DND-41 (cell line): ENCODE measurements at regions not wholly inside any gene's neighbourhood (a gene's known extent, or its start where the extent isn't known, plus 50 kb on each side); places are given as distances from the start of the nearest gene placed in this dataset.

Experiments used
- ATAC-seq: fragments of 200-7000 bp; cut with Tn5 transposase; 3 replicates; pipeline ENCODE4 v1.9.1; 2021; ENCODE audit warnings: low read depth; ENCODE audit not compliant: insufficient read depth
- DNase-seq: peaks from one replicate; pipeline ENCODE4 v3.0.0-alpha.2; 2020
- H2AFZ ChIP-seq: 2 replicates; pipeline ENCODE4 v1.6.0; 2012; ENCODE audit warnings: low read depth, low read length
- H3K27ac ChIP-seq: 2 replicates; pipeline ENCODE4 v1.5.1; 2012; ENCODE audit warnings: low read length, inconsistent platforms
- H3K27me3 ChIP-seq: fragments of 200-600 bp; sonication (generic); 2 replicates; pipeline ENCODE4 v1.6.0; 2012; ENCODE audit warnings: low read length, mild to moderate bottlenecking, inconsistent platforms; ENCODE audit not compliant: insufficient read depth, poor library complexity
- H3K36me3 ChIP-seq: 2 replicates; pipeline ENCODE4 v1.5.1; 2012; ENCODE audit warnings: low read length, inconsistent platforms; ENCODE audit not compliant: insufficient read depth
- H3K4me1 ChIP-seq: 2 replicates; pipeline ENCODE4 v1.5.1; 2012; ENCODE audit warnings: mild to moderate bottlenecking, low read length; ENCODE audit not compliant: insufficient read depth
- H3K4me2 ChIP-seq: 2 replicates; pipeline ENCODE4 v1.6.0; 2012; ENCODE audit warnings: mild to moderate bottlenecking, moderate library complexity, low read length, inconsistent platforms; ENCODE audit not compliant: insufficient read depth
- H3K4me3 ChIP-seq, 2 experiments: fragments of 200-600 bp in 1 of 2; shearing (Covaris generic) in 1 of 2; 2 replicates each; pipeline ENCODE4 v1.5.1; 2012 to 2016; ENCODE audit warnings: inconsistent platforms in 2 of 2, low read length in 2 of 2, mild to moderate bottlenecking in 2 of 2, low read depth in 1 of 2, moderate library complexity in 1 of 2
- H3K79me2 ChIP-seq: 2 replicates; pipeline ENCODE4 v1.6.0; 2012; ENCODE audit warnings: low read length, inconsistent platforms; ENCODE audit not compliant: insufficient read depth
- H3K9ac ChIP-seq: 2 replicates; pipeline ENCODE4 v1.6.0; 2012; ENCODE audit warnings: low read depth, mild to moderate bottlenecking, inconsistent platforms, low read length, moderate library complexity
- H3K9me3 ChIP-seq: 2 replicates; pipeline ENCODE4 v1.5.1; 2012; ENCODE audit warnings: low read length, moderate library complexity, mild to moderate bottlenecking, inconsistent platforms; ENCODE audit not compliant: insufficient read depth, severe bottlenecking
- H4K20me1 ChIP-seq: 2 replicates; pipeline ENCODE4 v1.6.0; 2012; ENCODE audit warnings: low read length; ENCODE audit not compliant: insufficient read depth
- CTCF ChIP-seq: IDR thresholded peaks from 2 replicates; pipeline ENCODE4 v1.5.1; 2012; ENCODE audit warnings: borderline replicate concordance, low read length, moderate library complexity, mild to moderate bottlenecking; ENCODE audit not compliant: poor library complexity, severe bottlenecking; ENCODE audit errors: extremely low read depth
- EZH2 ChIP-seq: IDR thresholded peaks from 3 replicates; pipeline ENCODE4 v1.6.1; 2012; ENCODE audit warnings: borderline replicate concordance, low read depth, mild to moderate bottlenecking, moderate library complexity, low read length, inconsistent platforms; ENCODE audit not compliant: severe bottlenecking

- no peaks in the 10 kb centered on the region for H3K9me3 ChIP-seq
- DNase-seq (no peak), ATAC-seq (no peak)
- no peak overlapping the region for H3K4me3 ChIP-seq
- H3K4me1 ChIP-seq: no peaks in the 10 kb centered on the region
- H2AFZ ChIP-seq: no peak overlapping the region
- no peaks in the 10 kb centered on the region for H3K79me2 ChIP-seq
- H3K27ac ChIP-seq: no peak overlapping the region
- no peaks in the 10 kb centered on the region for H3K27me3 ChIP-seq
- no peak overlapping the region for H3K4me2 ChIP-seq
- H3K9ac ChIP-seq: no peak overlapping the region
- TF ChIP-seq CTCF: no peak
- TF ChIP-seq EZH2: no peak
- no peaks in the 10 kb centered on the region for H4K20me1 ChIP-seq
- H3K36me3 ChIP-seq: no peaks in the 10 kb centered on the region
These were observed 954.2 kb upstream of the FBXO33 start for GRCh38 chr14:40386433-40386832.

- no peaks in the 10 kb centered on the region for H3K27me3 ChIP-seq
These were observed 942.0 kb upstream of the FBXO33 start for GRCh38 chr14:40374221-40374620.

GRCh38 chr14:40371011-40371410 lies 938.8 kb upstream of the FBXO33 start:
- ATAC-seq (no peak), DNase-seq (no peak)
- no peak overlapping the region for H3K9ac ChIP-seq
- no peak overlapping the region for H3K4me3 ChIP-seq
- H3K27me3 ChIP-seq: no peaks in the 10 kb centered on the region
- H3K79me2 ChIP-seq: no peaks in the 10 kb centered on the region
- no peak overlapping the region for H2AFZ ChIP-seq
- no peaks in the 10 kb centered on the region; the same call in 1 of the 2 replicates for H3K4me1 ChIP-seq
- H3K4me2 ChIP-seq: no peak overlapping the region
- no peak for TF ChIP-seq EZH2
- no peak for TF ChIP-seq CTCF
- no peaks in the 10 kb centered on the region for H3K9me3 ChIP-seq
- H4K20me1 ChIP-seq: no peaks in the 10 kb centered on the region
- H3K27ac ChIP-seq: no peak overlapping the region
- no peaks in the 10 kb centered on the region for H3K36me3 ChIP-seq

More at GRCh38 chr14:40374221-40374620, 942.0 kb upstream of the FBXO33 start:
- Histone ChIP-seq H3K27ac (no peak overlapping the region), H2AFZ (no peak overlapping the region), H3K79me2 (no peaks in the 10 kb centered on the region), H3K9ac (no peak overlapping the region), H3K4me3 (no peak overlapping the region), H4K20me1 (no peaks in the 10 kb centered on the region), H3K9me3 (no peaks in the 10 kb centered on the region), H3K36me3 (no peaks in the 10 kb centered on the region), H3K4me2 (no peak overlapping the region), H3K4me1 (no peaks in the 10 kb centered on the region)
- ATAC-seq (no peak), DNase-seq (no peak)
- TF ChIP-seq CTCF: no peak
- no peak for TF ChIP-seq EZH2

GRCh38 chr14:40368314-40368713 lies 936.1 kb upstream of the FBXO33 start:
- H3K4me1 ChIP-seq: peaks cover 11% of the 10 kb centered on the region
- DNase-seq: no peak
- no peak overlapping the region for H3K27ac ChIP-seq

More at GRCh38 chr14:40368314-40368713, 936.1 kb upstream of the FBXO33 start:
- Histone ChIP-seq H3K4me2 (no peak overlapping the region), H3K4me3 (no peak overlapping the region), H3K36me3 (no peaks in the 10 kb centered on the region), H3K9ac (no peak overlapping the region), H4K20me1 (no peaks in the 10 kb centered on the region), H2AFZ (no peak overlapping the region), H3K27me3 (no peaks in the 10 kb centered on the region), H3K9me3 (no peaks in the 10 kb centered on the region), H3K79me2 (no peaks in the 10 kb centered on the region)
- ATAC-seq: no peak
- TF ChIP-seq CTCF (no peak), EZH2 (no peak)
